Activated CD8-positive, alpha-beta T cell treated with anti-CD3 and anti-CD28 coated beads for 36 hours (primary cell): ENCODE measurements at regions not wholly inside any gene's neighbourhood (a gene's known extent, or its start where the extent isn't known, plus 50 kb on each side); places are given as distances from the start of the nearest gene placed in this dataset.

Experiments
- ATAC-seq: fragments of 200-7000 bp; cut with Tn5 transposase; one replicate; pipeline ENCODE4 v1.10.0; 2021; ENCODE audit warnings: mild to moderate bottlenecking, moderate library complexity
- CTCF ChIA-PET: fragments of 350-600 bp; sonication (Branson Sonifier 250); formaldehyde crosslinking; loops from one replicate; lab custom pipeline; 2021; ENCODE audit warnings: antibody characterized with exemption; lab: Charles Lee
- POLR2A ChIA-PET: fragments of 350-600 bp; sonication (Branson Sonifier 250); formaldehyde crosslinking; loops from one replicate; lab custom pipeline; 2021; ENCODE audit warnings: antibody characterized with exemption; lab: Charles Lee
- DNase-seq: peaks from one replicate; pipeline ENCODE4 v3.0.0-alpha.2; 2020
- H3K27ac Mint-ChIP-seq: one replicate; pipeline ENCODE4 v1.8.0; 2021; ENCODE audit warnings: mild to moderate bottlenecking, mixed read lengths
- H3K27me3 Mint-ChIP-seq: one replicate; pipeline ENCODE4 v1.8.0; 2021; ENCODE audit warnings: mixed read lengths
- H3K36me3 Mint-ChIP-seq: one replicate; pipeline ENCODE4 v1.8.0; 2021; ENCODE audit warnings: low read depth, mixed read lengths
- H3K4me1 Mint-ChIP-seq: one replicate; pipeline ENCODE4 v1.8.0; 2021; ENCODE audit warnings: low read depth, mixed read lengths
- H3K4me3 Mint-ChIP-seq: one replicate; pipeline ENCODE4 v1.8.0; 2021; ENCODE audit warnings: mild to moderate bottlenecking, moderate library complexity, mixed read lengths
- H3K9me3 Mint-ChIP-seq: one replicate; pipeline ENCODE4 v1.8.0; 2021; ENCODE audit warnings: mixed read lengths
- CTCF ChIP-seq: fragments of 200-600 bp; IDR thresholded peaks from one replicate; pipeline ENCODE4 v1.8.0; 2022; ENCODE audit warnings: antibody characterized with exemption, mild to moderate bottlenecking
- intact Hi-C: fragments of 100-400 bp; cut with micrococcal nuclease; formaldehyde crosslinking; loops from one replicate; pipeline ENCODE4 v1.10.0; 2022

- Mint-ChIP-seq H3K36me3 (no peaks in the 10 kb centered on the region), H3K9me3 (no peaks in the 10 kb centered on the region), H3K27ac (no peak overlapping the region), H3K4me1 (peaks cover 7% of the 10 kb centered on the region), H3K27me3 (no peaks in the 10 kb centered on the region), H3K4me3 (no peak overlapping the region)
- ATAC-seq (peak; percentile 60), DNase-seq (no peak)
- CTCF ChIA-PET: interaction anchor here (1.0 to 2.2 kb wide), 3 partner anchors 10 to 112 kb away, joined by 4 to 6 read pairs (median 4); no protein-coding TSS in a partner anchor
- no peak for TF ChIP-seq CTCF
- intact Hi-C loops: no loop called here
- POLR2A ChIA-PET: interaction anchor here (0.6 to 1.4 kb wide), 3 partner anchors 13 to 439 kb away, joined by 3 read pairs; no protein-coding TSS in a partner anchor
Measured at GRCh38 chr15:85302271-85302670, 78.1 kb upstream of the AKAP13 start.

GRCh38 chr15:85305050-85305449 is 75.4 kb upstream of the AKAP13 start:
- no peaks in the 10 kb centered on the region for H3K36me3 Mint-ChIP-seq
- H3K4me3 Mint-ChIP-seq: no peak overlapping the region
- intact Hi-C loops: no loop called here
- ChIA-PET POLR2A (interaction anchor here (0.6 kb wide), 1 partner anchor 46 kb away, joined by 3 read pairs; no protein-coding TSS in a partner anchor), CTCF (interaction anchor here (1.0 to 1.1 kb wide), 2 partner anchors 8 to 11 kb away, joined by 3 to 9 read pairs; no protein-coding TSS in a partner anchor)
- DNase-seq (no peak), ATAC-seq (peak; percentile 67)
- peaks cover 14% of the 10 kb centered on the region for H3K4me1 Mint-ChIP-seq
- no peak overlapping the region for H3K27ac Mint-ChIP-seq
- no peaks in the 10 kb centered on the region for H3K27me3 Mint-ChIP-seq
- H3K9me3 Mint-ChIP-seq: no peaks in the 10 kb centered on the region
- TF ChIP-seq CTCF: no peak

GRCh38 chr15:85306946-85307686 is 73.3 kb upstream of the AKAP13 start:
- H3K27me3 Mint-ChIP-seq: no peaks in the 10 kb centered on the region
- H3K9me3 Mint-ChIP-seq: no peaks in the 10 kb centered on the region
- ATAC-seq (no peak), DNase-seq (no peak)
- intact Hi-C loops: no loop called here
- no peak overlapping the region for H3K4me3 Mint-ChIP-seq
- peaks cover 14% of the 10 kb centered on the region for H3K4me1 Mint-ChIP-seq
- H3K27ac Mint-ChIP-seq: no peak overlapping the region
- TF ChIP-seq CTCF: no peak
- CTCF ChIA-PET: interaction anchor here (1.0 to 2.0 kb wide), 4 partner anchors 9 to 23 kb away, joined by 4 to 7 read pairs (median 6); no protein-coding TSS in a partner anchor
- no peaks in the 10 kb centered on the region for H3K36me3 Mint-ChIP-seq
- POLR2A ChIA-PET: interaction anchor here (0.6 kb wide), 1 partner anchor 95 kb away, joined by 3 read pairs; no protein-coding TSS in a partner anchor

- no peak overlapping the region for H3K4me3 Mint-ChIP-seq
- no peak for TF ChIP-seq CTCF
- ChIA-PET POLR2A (interaction anchor here (0.6 kb wide), 1 partner anchor 95 kb away, joined by 3 read pairs; no protein-coding TSS in a partner anchor), CTCF (interaction anchor here (1.9 to 2.0 kb wide), 3 partner anchors 9 to 22 kb away, joined by 5 to 7 read pairs (median 6); no protein-coding TSS in a partner anchor)
- intact Hi-C loops: no loop called here
- H3K36me3 Mint-ChIP-seq: no peaks in the 10 kb centered on the region
- H3K4me1 Mint-ChIP-seq: peaks cover 12% of the 10 kb centered on the region
- ATAC-seq: no peak
- H3K9me3 Mint-ChIP-seq: no peaks in the 10 kb centered on the region
- H3K27me3 Mint-ChIP-seq: no peaks in the 10 kb centered on the region
- no peak overlapping the region for H3K27ac Mint-ChIP-seq
- no peak for DNase-seq
Measured at GRCh38 chr15:85307687-85308045, 72.7 kb upstream of the AKAP13 start.

- CTCF ChIA-PET: interaction anchor here (1.0 to 1.7 kb wide), 7 partner anchors 10 to 413 kb away, joined by 3 to 4 read pairs (median 4); no protein-coding TSS in a partner anchor
- intact Hi-C loops: no loop called here
- POLR2A ChIA-PET: interaction anchor here (0.6 kb wide), 1 partner anchor 378 kb away, joined by 3 read pairs; no protein-coding TSS in a partner anchor
- TF ChIP-seq CTCF: no peak
- peaks cover 47% of the 10 kb centered on the region for H3K4me1 Mint-ChIP-seq
- H3K27me3 Mint-ChIP-seq: no peaks in the 10 kb centered on the region
- peaks cover 4% of the 10 kb centered on the region for H3K9me3 Mint-ChIP-seq
- no peak overlapping the region for H3K4me3 Mint-ChIP-seq
- no peaks in the 10 kb centered on the region for H3K36me3 Mint-ChIP-seq
- H3K27ac Mint-ChIP-seq: no peak overlapping the region
- no peak for ATAC-seq
- no peak for DNase-seq
Measured at GRCh38 chr15:85311647-85312046, 68.8 kb upstream of the AKAP13 start.
